ENCODE measurements at regions not wholly inside any gene's neighbourhood (a gene's known extent, or its start where the extent isn't known, plus 50 kb on each side); places are given as distances from the start of the nearest gene placed in this dataset.

DNA sequence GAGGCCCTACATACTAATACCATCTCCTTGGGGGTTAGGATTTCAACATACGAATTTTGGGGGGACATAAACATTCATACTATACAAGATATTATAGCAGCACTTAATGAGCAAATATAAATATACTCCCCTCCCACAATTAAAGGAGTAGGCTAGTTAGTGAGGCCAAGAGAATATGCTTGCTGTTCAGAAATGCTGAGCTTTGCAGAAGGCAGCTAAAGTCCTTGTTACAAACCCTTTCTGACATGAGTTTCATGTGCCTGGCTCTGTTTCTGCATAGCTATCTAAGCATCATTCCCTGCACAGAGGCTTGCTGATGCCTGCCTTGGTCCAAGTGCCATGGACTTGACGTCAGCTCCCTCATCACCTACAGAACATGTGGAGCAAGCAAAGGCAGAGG is 73.5 kb downstream of the GP2 start:
- Histone ChIP-seq H3K4me3 (no peak overlapping the region), H3K4me2 (no peak overlapping the region), H3K4me1 (no peaks in the 10 kb centered on the region), H3K27ac (no peak overlapping the region), H3K9me3 (no peaks in the 10 kb centered on the region)
- POLR2A ChIA-PET = no interaction called here
- FAIRE-seq (no peak), DNase-seq (ENCODE audit: low read depth in 1 of 2, low spot score in 1 of 2) (no peak), ATAC-seq (no peak)
- TF ChIP-seq POLR2AphosphoS2 (conservative IDR thresholded peaks at IDR 0.05; ENCODE audit: low read length) (no peak), NFE2L2 (conservative IDR thresholded peaks at IDR 0.05; ENCODE audit: low read length) (no peak), HEYL (CRISPR knock-in tag; IDR thresholded peaks at IDR 0.05) (no peak), USF2 (IDR thresholded peaks at IDR 0.05) (no peak), RARB (CRISPR knock-in tag; IDR thresholded peaks at IDR 0.05) (no peak), KDM1A (IDR thresholded peaks at IDR 0.05; ENCODE audit: low read depth) (no peak), FOSL2 (IDR thresholded peaks at IDR 0.05) (no peak), FOSL2 (CRISPR knock-in tag; IDR thresholded peaks at IDR 0.05) (no peak), ZFP36 (IDR thresholded peaks at IDR 0.05; ENCODE audit: borderline replicate concordance, partially characterized antibody) (no peak), CTCF (IDR thresholded peaks at IDR 0.05) (no peak), SREBF2 (IDR thresholded peaks at IDR 0.05) (no peak), ZNF302 (CRISPR knock-in tag; IDR thresholded peaks at IDR 0.05) (no peak), NPAS2 (CRISPR knock-in tag; IDR thresholded peaks at IDR 0.05; ENCODE audit: borderline replicate concordance) (no peak)
- 2% methylated on average over 2 of the region's 2 CpGs for WGBS (ENCODE audit: missing lambda C conversion rate)
- CTCF ChIA-PET = interaction anchor here (1.1 kb wide), 1 partner anchor 13 kb away, joined by 4 read pairs; no protein-coding TSS in a partner anchor

DNA sequence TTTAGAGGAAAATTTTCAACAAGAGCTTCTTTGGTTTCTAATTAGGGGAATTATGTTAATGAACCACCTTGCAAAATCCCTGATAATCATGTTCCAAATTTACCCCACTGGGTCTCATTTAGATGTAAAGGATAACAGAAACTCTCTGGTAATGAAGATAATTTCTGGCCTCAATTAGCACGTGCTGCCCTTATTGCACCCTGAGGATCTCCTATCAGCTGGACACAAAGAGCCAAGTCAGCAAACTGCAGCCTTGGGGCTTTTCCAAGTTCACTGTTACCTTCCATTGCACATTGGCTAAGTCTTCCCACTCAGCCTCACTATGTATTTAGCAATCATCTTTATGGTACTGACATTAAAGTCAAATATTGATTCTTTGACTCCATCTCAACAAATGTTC is 78.1 kb downstream of the GP2 start:
- Histone ChIP-seq H3K9me3 (no peaks in the 10 kb centered on the region), H3K27ac (no peak overlapping the region), H3K4me3 (no peak overlapping the region), H3K4me2 (no peak overlapping the region), H3K4me1 (no peaks in the 10 kb centered on the region)
- CTCF ChIA-PET = interaction anchor here (0.7 kb wide), 1 partner anchor 1893 kb away, joined by 3 read pairs; no protein-coding TSS in a partner anchor
- no peak for TF ChIP-seq ESRRA (IDR thresholded peaks at IDR 0.05; ENCODE audit: borderline replicate concordance, low read length)
- TF ChIP-seq MAFK (IDR thresholded peaks at IDR 0.05; ENCODE audit: partially characterized antibody) = peak; percentile 47
- TF ChIP-seq EHF (CRISPR knock-in tag; IDR thresholded peaks at IDR 0.05) = no peak
- no peak for TF ChIP-seq CHD2 (IDR thresholded peaks at IDR 0.05; ENCODE audit: low read length, partially characterized antibody)
- WGBS (ENCODE audit: missing lambda C conversion rate) = 5% methylated on average over 1 of the region's 1 CpG
- DNase-seq (ENCODE audit: low read depth in 1 of 2, low spot score in 1 of 2) (no peak), FAIRE-seq (no peak), ATAC-seq (no peak)
- POLR2A ChIA-PET = no interaction called here

GRCh38 chr16:20247076-20247475 is 80.2 kb downstream of the GP2 start:
- DNase-seq (ENCODE audit: low read depth in 1 of 2, low spot score in 1 of 2) (no peak), FAIRE-seq (no peak), ATAC-seq (no peak)
- Histone ChIP-seq H3K4me3 (no peak overlapping the region), H3K9me3 (no peaks in the 10 kb centered on the region), H3K4me2 (no peak overlapping the region), H3K27ac (no peak overlapping the region), H3K4me1 (no peaks in the 10 kb centered on the region)
- WGBS (ENCODE audit: missing lambda C conversion rate) = 2% methylated on average over 3 of the region's 3 CpGs
- ChIA-PET POLR2A (no interaction called here), CTCF (interaction anchor here (1.0 to 1.4 kb wide), 2 partner anchors 136 to 138 kb away, joined by 3 to 4 read pairs; no protein-coding TSS in a partner anchor)
- TF ChIP-seq RFX5 (IDR thresholded peaks at IDR 0.05) = no peak
- no peak for TF ChIP-seq FOSB (CRISPR knock-in tag; IDR thresholded peaks at IDR 0.05)

GRCh38 chr16:20243731-20244281 is 83.5 kb downstream of the GP2 start:
- no peak for DNase-seq (ENCODE audit: low read depth in 1 of 2, low spot score in 1 of 2)
- ATAC-seq = no peak
- Histone ChIP-seq H3K4me3 (no peak overlapping the region), H3K9me3 (no peaks in the 10 kb centered on the region), H3K4me2 (no peak overlapping the region), H3K4me1 (no peaks in the 10 kb centered on the region), H3K27ac (no peak overlapping the region)
- TF ChIP-seq HOXB5 (CRISPR knock-in tag; IDR thresholded peaks at IDR 0.05) (no peak), MAFK (IDR thresholded peaks at IDR 0.05; ENCODE audit: partially characterized antibody) (peak; percentile 16)
- CTCF ChIA-PET = interaction anchor here (1.2 to 2.7 kb wide), 2 partner anchors 9 to 56 kb away, joined by 5 to 12 read pairs; no protein-coding TSS in a partner anchor
- 29% methylated on average over 3 of the region's 3 CpGs for WGBS (ENCODE audit: missing lambda C conversion rate)
- FAIRE-seq = no peak
- POLR2A ChIA-PET = no interaction called here

Data from A549 (cell line).